Breast epithelium (tissue), 4 donors: ENCODE measurements at regions not wholly inside any gene's neighbourhood (a gene's known extent, or its start where the extent isn't known, plus 50 kb on each side); places are given as distances from the start of the nearest gene placed in this dataset.
"Not testable (repeated sequence)": the region's sequence is repeated elsewhere in the genome, so short reads cannot be mapped to it uniquely, and the experiment has no call there.

Experiments
- DNase-seq, 2 donors: peaks; one replicate each; pipeline ENCODE4 v3.0.0-alpha.2; 2019; ENCODE audit warnings: low spot score in 2 of 2
- H3K27ac ChIP-seq, 2 donors: fragments of 200-600 bp; sonication (generic) in 1 of 2; one replicate each; pipeline ENCODE4 v1.5.1; 2016 to 2019; ENCODE audit warnings: mild to moderate bottlenecking in 1 of 2
- H3K27me3 ChIP-seq, 2 donors: fragments of 200-600 bp; sonication (generic) in 1 of 2; one replicate each; pipeline versions ENCODE4 v1.5.1 to v1.6.0; 2017 to 2019; ENCODE audit warnings: control low read depth in 1 of 2, mild to moderate bottlenecking in 1 of 2
- H3K36me3 ChIP-seq: fragments of 200-600 bp; one replicate; pipeline ENCODE4 v1.5.1; 2019
- H3K4me1 ChIP-seq, 2 donors: fragments of 200-600 bp; sonication (generic); one replicate each; pipeline ENCODE4 v1.5.1; 2016 to 2019; ENCODE audit warnings: control low read depth in 1 of 2
- H3K4me3 ChIP-seq, 3 donors: fragments of 200-600 bp; sonication (generic); 1 replicate in 2 of 3; 2 replicates in 1 of 3; pipeline ENCODE4 v1.5.1; 2016 to 2019; ENCODE audit warnings: mild to moderate bottlenecking in 3 of 3, moderate library complexity in 2 of 3
- H3K9me3 ChIP-seq, 2 donors: fragments of 200-600 bp; sonication (generic) in 1 of 2; one replicate each; pipeline ENCODE4 v1.5.1; 2016 to 2019; ENCODE audit warnings: control low read depth in 1 of 2
- POLR2A ChIP-seq: fragments of 450-650 bp; IDR thresholded peaks from one replicate; pipeline ENCODE4 v1.6.1; 2016; ENCODE audit warnings: antibody characterized with exemption, mild to moderate bottlenecking, moderate library complexity
- POLR2AphosphoS5 ChIP-seq, 3 donors: sonication (generic); formaldehyde crosslinking; IDR thresholded peaks; one replicate each; pipeline ENCODE4 v1.6.1; 2017; ENCODE audit warnings: antibody characterized with exemption in 3 of 3
- intact Hi-C: fragments of 100-400 bp; cut with DNase I; formaldehyde crosslinking; loops from one replicate; pipeline ENCODE4 v1.15.1; 2023; ENCODE audit warnings: low total_unique reads
- TF ChIP-seq, protein P1 (sequence below), 3 donors: fragments of 450-650 bp; IDR thresholded peaks; one replicate each; pipeline ENCODE4 v1.5.1; 2016 to 2017; ENCODE audit warnings: antibody characterized with exemption in 3 of 3, mild to moderate bottlenecking in 3 of 3, moderate library complexity in 3 of 3

DNA sequence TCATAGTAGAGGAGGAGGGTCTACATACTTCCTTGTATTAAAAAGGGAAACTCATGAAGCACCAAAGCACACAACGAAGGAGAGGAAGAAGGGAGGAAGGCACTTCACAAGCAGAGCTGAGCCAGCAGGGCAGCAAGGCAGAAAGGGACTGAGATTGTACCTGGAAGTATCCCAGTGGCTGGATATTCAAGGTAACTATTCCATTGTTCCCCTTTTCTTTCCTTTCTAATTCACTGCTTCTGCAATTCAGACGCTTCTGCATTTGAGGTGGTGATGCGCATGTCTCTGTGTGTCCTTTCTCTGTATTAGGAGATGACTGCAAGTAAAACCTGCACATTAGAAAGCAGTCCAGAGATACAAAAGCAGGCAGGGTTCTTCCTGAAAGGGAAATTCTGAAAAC, 54.9 kb downstream of the UBQLN2 start:
- intact Hi-C loops = no loop called here
- Histone ChIP-seq H3K27ac (no peak overlapping the region), H3K36me3 (no peaks in the 10 kb centered on the region), H3K9me3 (peaks cover 8 to 14% of the 10 kb centered on the region in 2 donors), H3K4me3 (no peak overlapping the region), H3K4me1 (no peaks in the 10 kb centered on the region), H3K27me3 (peaks cover 0 to 5% of the 10 kb centered on the region in 2 donors)
- TF ChIP-seq POLR2AphosphoS5 (IDR thresholded peaks at IDR 0.05) (no peak), POLR2A (no peak)
- TF ChIP-seq, protein P1, sequence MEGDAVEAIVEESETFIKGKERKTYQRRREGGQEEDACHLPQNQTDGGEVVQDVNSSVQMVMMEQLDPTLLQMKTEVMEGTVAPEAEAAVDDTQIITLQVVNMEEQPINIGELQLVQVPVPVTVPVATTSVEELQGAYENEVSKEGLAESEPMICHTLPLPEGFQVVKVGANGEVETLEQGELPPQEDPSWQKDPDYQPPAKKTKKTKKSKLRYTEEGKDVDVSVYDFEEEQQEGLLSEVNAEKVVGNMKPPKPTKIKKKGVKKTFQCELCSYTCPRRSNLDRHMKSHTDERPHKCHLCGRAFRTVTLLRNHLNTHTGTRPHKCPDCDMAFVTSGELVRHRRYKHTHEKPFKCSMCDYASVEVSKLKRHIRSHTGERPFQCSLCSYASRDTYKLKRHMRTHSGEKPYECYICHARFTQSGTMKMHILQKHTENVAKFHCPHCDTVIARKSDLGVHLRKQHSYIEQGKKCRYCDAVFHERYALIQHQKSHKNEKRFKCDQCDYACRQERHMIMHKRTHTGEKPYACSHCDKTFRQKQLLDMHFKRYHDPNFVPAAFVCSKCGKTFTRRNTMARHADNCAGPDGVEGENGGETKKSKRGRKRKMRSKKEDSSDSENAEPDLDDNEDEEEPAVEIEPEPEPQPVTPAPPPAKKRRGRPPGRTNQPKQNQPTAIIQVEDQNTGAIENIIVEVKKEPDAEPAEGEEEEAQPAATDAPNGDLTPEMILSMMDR (IDR thresholded peaks at IDR 0.05) = no peak
- DNase-seq = no peak

DNA sequence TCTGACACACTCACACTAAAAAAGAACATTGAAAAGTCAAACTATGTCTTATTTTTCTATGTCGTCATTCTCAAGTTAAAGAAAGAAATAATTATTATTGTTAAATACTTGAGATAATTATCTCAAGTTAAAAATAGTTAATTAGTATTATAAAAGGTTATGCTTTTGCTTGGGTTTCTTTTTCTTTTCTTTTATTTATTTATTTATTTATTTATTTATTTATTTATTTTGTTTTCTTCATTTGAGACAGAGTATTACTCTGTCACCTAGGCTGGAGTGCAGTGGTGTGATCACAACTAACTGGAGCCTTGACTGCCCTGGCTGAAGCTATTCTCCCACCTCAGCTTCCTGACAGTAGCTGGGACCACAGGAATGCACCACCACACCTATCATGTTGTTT, 59.9 kb downstream of the UBQLN2 start:
- TF ChIP-seq POLR2A = no peak

DNA sequence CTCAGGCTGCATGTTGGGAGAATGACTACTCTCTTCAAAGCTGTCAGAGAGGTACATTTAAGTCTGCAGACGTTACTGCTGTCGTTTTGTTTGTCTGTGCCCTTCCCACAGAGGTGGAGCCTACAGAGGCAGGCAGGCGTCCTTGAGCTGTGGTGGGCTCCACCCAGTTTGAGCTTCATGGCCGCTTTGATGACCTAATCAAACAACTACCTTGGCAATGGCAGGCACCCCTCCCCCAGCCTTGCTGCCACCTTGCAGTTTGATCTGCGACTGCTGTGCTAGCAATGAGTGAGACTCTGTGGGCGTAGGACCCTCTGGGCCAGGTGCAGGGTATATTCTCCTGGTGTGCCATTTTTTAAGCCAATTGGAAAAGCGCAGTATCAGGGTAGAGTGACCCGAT, 71.6 kb downstream of the UBQLN2 start:
- H3K9me3 ChIP-seq = peaks cover 12 to 47% of the 10 kb centered on the region in 2 donors
- DNase-seq, intact Hi-C loops, H3K4me3 ChIP-seq, H3K27ac ChIP-seq, H3K27me3 ChIP-seq, H3K36me3 ChIP-seq, H3K4me1 ChIP-seq: not testable (repeated sequence)

More for the DNA sequence above, 59.9 kb downstream of the UBQLN2 start:
- H3K9me3 ChIP-seq = peaks cover 6 to 43% of the 10 kb centered on the region in 2 donors
- peaks cover 0 to 3% of the 10 kb centered on the region in 2 donors for H3K27me3 ChIP-seq
- H3K4me3 ChIP-seq = no peak overlapping the region
- no peaks in the 10 kb centered on the region for H3K36me3 ChIP-seq
- no peaks in the 10 kb centered on the region for H3K4me1 ChIP-seq
- no peak overlapping the region for H3K27ac ChIP-seq
- intact Hi-C loops = no loop called here
- no peak for DNase-seq

DNA sequence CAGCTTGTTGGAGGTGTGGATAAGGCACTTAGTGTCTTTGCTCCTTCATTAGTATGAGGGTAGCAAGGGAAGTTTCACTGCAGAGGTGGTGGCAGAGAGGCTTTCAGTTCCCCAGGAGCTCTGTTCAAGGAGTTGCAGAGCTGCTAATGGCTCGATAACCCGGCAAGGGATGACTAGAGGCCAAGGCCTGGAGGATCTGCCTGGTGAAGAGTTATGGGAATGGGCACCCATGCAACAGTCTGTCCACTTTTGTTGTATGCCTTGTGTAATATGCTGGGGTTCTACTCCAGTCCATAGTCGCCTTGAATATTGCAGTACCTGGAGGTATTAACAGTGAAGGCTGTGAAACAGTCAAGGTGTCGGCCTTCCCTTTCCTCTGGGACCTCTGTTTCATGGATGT, 67.8 kb upstream of the NBDY start:
- intact Hi-C loops = no loop called here
- Histone ChIP-seq H3K36me3 (no peaks in the 10 kb centered on the region), H3K9me3 (peaks cover 0 to 60% of the 10 kb centered on the region in 2 donors), H3K4me1 (no peaks in the 10 kb centered on the region), H3K4me3 (no peak overlapping the region), H3K27ac (no peak overlapping the region), H3K27me3 (peaks cover 0 to 20% of the 10 kb centered on the region in 2 donors)
- TF ChIP-seq, protein P1 (IDR thresholded peaks at IDR 0.05) = no peak
- no peak for TF ChIP-seq POLR2AphosphoS5 (IDR thresholded peaks at IDR 0.05)
- no peak for DNase-seq
